Endothelial cell of umbilical vein (primary cell): ENCODE measurements at regions not wholly inside any gene's neighbourhood (a gene's known extent, or its start where the extent isn't known, plus 50 kb on each side); places are given as distances from the start of the nearest gene placed in this dataset.
A peak's percentile ranks its signal among the peaks of the same experiment; 100 is the strongest.

ENCODE experiments used
- BruUV-seq: library from RNA; stranded (reverse); fragments of 400-500 nt; replicated peaks from 2 replicates; lab custom pipeline; 2021; lab: Mats Ljungman, UMichigan
- CTCF ChIA-PET: fragments of 300-600, 350-600 bp; sonication (Branson Sonifier 250); formaldehyde crosslinking; loops from one replicate; lab custom pipeline; 2021; ENCODE audit warnings: antibody characterized with exemption, inconsistent platforms; lab: Charles Lee
- POLR2A ChIA-PET: fragments of 300-600, 350-600 bp; sonication (Branson Sonifier 250); formaldehyde crosslinking; loops from one replicate; lab custom pipeline; 2021; ENCODE audit warnings: antibody characterized with exemption, inconsistent platforms; lab: Charles Lee
- DNase-seq: peaks from one replicate; pipeline ENCODE4 v3.0.0-alpha.2; 2011; ENCODE audit warnings: low read depth, low spot score
- FAIRE-seq: peaks from 2 replicates; lab custom pipeline; 2011; peaks lifted over from hg19 to GRCh38; lab: Jason Lieb, UNC
- H2AFZ ChIP-seq: 2 replicates; pipeline ENCODE4 v1.6.0; 2012; ENCODE audit warnings: low read depth, low read length, control low read depth, inconsistent platforms
- H3K27ac ChIP-seq: 2 replicates; pipeline ENCODE4 v1.5.1; 2011; ENCODE audit warnings: low read depth, mild to moderate bottlenecking, control low read depth, low read length, moderate library complexity; ENCODE audit not compliant: insufficient read depth
- H3K27me3 ChIP-seq, 2 experiments: 2 replicates each; pipeline versions ENCODE4 v1.6.0 to v1.6.1; 2011; ENCODE audit warnings: low read length in 2 of 2, mixed read lengths in 1 of 2; ENCODE audit not compliant: control insufficient read depth in 2 of 2, insufficient read depth in 2 of 2
- H3K36me3 ChIP-seq, 2 experiments: 2 replicates in 1 of 2; 3 replicates in 1 of 2; pipeline ENCODE4 v1.5.1; 2011; ENCODE audit warnings: low read length in 2 of 2, mild to moderate bottlenecking in 1 of 2, moderate library complexity in 1 of 2; ENCODE audit not compliant: control insufficient read depth in 2 of 2, insufficient read depth in 2 of 2; ENCODE audit errors: extremely low read depth in 1 of 2
- H3K4me1 ChIP-seq: 3 replicates; pipeline ENCODE4 v1.5.1; 2011; ENCODE audit warnings: mild to moderate bottlenecking, low read length; ENCODE audit not compliant: control insufficient read depth, insufficient read depth; ENCODE audit errors: extremely low read depth
- H3K4me2 ChIP-seq: 2 replicates; pipeline ENCODE4 v1.6.1; 2011; ENCODE audit warnings: low read length, control low read depth, mixed read lengths; ENCODE audit not compliant: insufficient read depth
- H3K4me3 ChIP-seq, 3 experiments: fragments of 200-600 bp in 1 of 3; sonication (generic), shearing (Covaris generic) in 1 of 3; replicated peaks in 1 of 3; 2 replicates each; pipeline ENCODE4 v1.5.1; 2011 to 2016; ENCODE audit warnings: control low read depth in 3 of 3, low read length in 3 of 3, mild to moderate bottlenecking in 2 of 3, inconsistent platforms in 1 of 3, low read depth in 1 of 3, moderate library complexity in 1 of 3; ENCODE audit not compliant: insufficient read depth in 1 of 3
- H3K79me2 ChIP-seq: 2 replicates; pipeline ENCODE4 v1.6.0; 2012; ENCODE audit warnings: low read length, inconsistent platforms; ENCODE audit not compliant: control insufficient read depth, insufficient read depth
- H3K9ac ChIP-seq: replicated peaks from 2 replicates; pipeline ENCODE3; 2011; ENCODE audit warnings: low read length, control low read depth; ENCODE audit not compliant: insufficient read depth; ENCODE audit errors: extremely low read depth
- H3K9me1 ChIP-seq: replicated peaks from 3 replicates; pipeline ENCODE4 v1.6.0; 2011; ENCODE audit warnings: mild to moderate bottlenecking, low read length; ENCODE audit not compliant: control insufficient read depth, insufficient read depth; ENCODE audit errors: extremely low read depth
- H3K9me3 ChIP-seq: replicated peaks from 2 replicates; pipeline ENCODE4 v1.5.1; 2012; ENCODE audit warnings: low read length, inconsistent platforms; ENCODE audit not compliant: control insufficient read depth, insufficient read depth
- H4K20me1 ChIP-seq: replicated peaks from 2 replicates; pipeline ENCODE3; 2011; ENCODE audit warnings: mild to moderate bottlenecking, low read length; ENCODE audit not compliant: control insufficient read depth, insufficient read depth; ENCODE audit errors: extremely low read depth
- EZH2 ChIP-seq: IDR thresholded peaks from 2 replicates; pipeline ENCODE4 v1.6.1; 2012; ENCODE audit warnings: borderline replicate concordance, low read depth, mild to moderate bottlenecking, moderate library complexity, low read length, inconsistent platforms; ENCODE audit not compliant: severe bottlenecking
- FOS ChIP-seq: IDR thresholded peaks from 2 replicates; pipeline ENCODE4 v1.6.1; 2011; ENCODE audit warnings: mild to moderate bottlenecking, low read length, moderate library complexity, borderline replicate concordance; ENCODE audit not compliant: insufficient read depth
- GATA2 ChIP-seq: IDR thresholded peaks from 2 replicates; pipeline ENCODE4 v1.7.0; 2011; ENCODE audit warnings: low read depth, mild to moderate bottlenecking, moderate library complexity, mixed read lengths, low read length; ENCODE audit not compliant: insufficient read length, insufficient read depth
- JUN ChIP-seq: IDR thresholded peaks from 2 replicates; pipeline ENCODE4 v1.6.1; 2011; ENCODE audit warnings: borderline replicate concordance, low read depth; ENCODE audit not compliant: insufficient read length, insufficient read depth
- MYC ChIP-seq: IDR thresholded peaks from one replicate; pipeline ENCODE4 v1.6.1; 2011; ENCODE audit warnings: mild to moderate bottlenecking, low read depth, low read length
- POLR2A ChIP-seq: IDR thresholded peaks from 2 replicates; pipeline ENCODE4 v1.6.1; 2012; ENCODE audit warnings: low read depth, mild to moderate bottlenecking, control low read depth, low read length
- POLR2AphosphoS5 ChIP-seq: IDR thresholded peaks from 2 replicates; pipeline ENCODE4 v1.6.1; 2012; ENCODE audit warnings: low read depth, mild to moderate bottlenecking, control low read depth, low read length, moderate library complexity; ENCODE audit not compliant: insufficient read depth
- dilution Hi-C: fragments of 300-500 bp; cut with MboI; formaldehyde crosslinking; loops from one replicate; pipeline ENCODE4 v1.15.0; 2019; ENCODE audit warnings: low sequenced_read_pairs; ENCODE audit not compliant: extremely low pct_ligation_motif_present
- intact Hi-C: fragments of 100-400 bp; cut with micrococcal nuclease; formaldehyde crosslinking; loops from one replicate; pipeline ENCODE4 v1.10.0; 2022
- TF ChIP-seq, protein P1 (sequence below), 2 donors: IDR thresholded peaks; 1 replicate in 1 of 2; 2 replicates in 1 of 2; pipeline ENCODE4 v1.5.1; 2011; ENCODE audit warnings: low read length in 2 of 2, mild to moderate bottlenecking in 2 of 2, moderate library complexity in 2 of 2, control low read depth in 1 of 2, inconsistent platforms in 1 of 2, low read depth in 1 of 2; ENCODE audit not compliant: insufficient read depth in 1 of 2; ENCODE audit errors: extremely low read depth in 1 of 2
- TF ChIP-seq, protein P2 (sequence below): IDR thresholded peaks from 2 replicates; pipeline ENCODE4 v1.6.1; 2011; ENCODE audit not compliant: insufficient read depth, insufficient read length

DNA sequence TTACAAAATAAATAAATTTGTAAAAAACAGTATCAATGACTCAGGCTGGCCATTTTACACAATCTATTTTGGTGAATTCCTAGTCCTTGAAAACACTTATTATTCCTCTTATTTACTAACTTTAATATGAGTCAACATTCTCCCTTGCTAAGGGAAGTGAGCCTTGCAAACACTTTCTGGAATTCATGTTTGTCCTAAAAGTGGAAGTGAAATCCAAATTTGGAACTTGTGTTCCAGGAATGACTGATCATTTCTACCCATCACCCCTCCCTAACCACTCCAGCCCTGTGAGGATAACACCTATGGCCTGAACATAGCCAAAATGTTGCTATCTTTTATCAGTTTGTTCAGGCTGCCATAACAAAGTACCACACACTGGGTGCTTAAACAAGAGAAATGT is 83.1 kb downstream of the OR5AK2 start:
- no peaks in the 10 kb centered on the region for H3K27me3 ChIP-seq
- no TSS peak for BruUV-seq
- FAIRE-seq, result no peak
- H3K9ac ChIP-seq, result no peak overlapping the region
- no peaks in the 10 kb centered on the region for H3K36me3 ChIP-seq
- H3K9me3 ChIP-seq, result no peaks in the 10 kb centered on the region
- H3K4me3 ChIP-seq, result no peak overlapping the region
- TF ChIP-seq POLR2A (no peak), MYC (no peak), FOS (peak; percentile 29), EZH2 (no peak), POLR2AphosphoS5 (no peak), JUN (peak; percentile 9), GATA2 (no peak)
- TF ChIP-seq, protein P1, sequence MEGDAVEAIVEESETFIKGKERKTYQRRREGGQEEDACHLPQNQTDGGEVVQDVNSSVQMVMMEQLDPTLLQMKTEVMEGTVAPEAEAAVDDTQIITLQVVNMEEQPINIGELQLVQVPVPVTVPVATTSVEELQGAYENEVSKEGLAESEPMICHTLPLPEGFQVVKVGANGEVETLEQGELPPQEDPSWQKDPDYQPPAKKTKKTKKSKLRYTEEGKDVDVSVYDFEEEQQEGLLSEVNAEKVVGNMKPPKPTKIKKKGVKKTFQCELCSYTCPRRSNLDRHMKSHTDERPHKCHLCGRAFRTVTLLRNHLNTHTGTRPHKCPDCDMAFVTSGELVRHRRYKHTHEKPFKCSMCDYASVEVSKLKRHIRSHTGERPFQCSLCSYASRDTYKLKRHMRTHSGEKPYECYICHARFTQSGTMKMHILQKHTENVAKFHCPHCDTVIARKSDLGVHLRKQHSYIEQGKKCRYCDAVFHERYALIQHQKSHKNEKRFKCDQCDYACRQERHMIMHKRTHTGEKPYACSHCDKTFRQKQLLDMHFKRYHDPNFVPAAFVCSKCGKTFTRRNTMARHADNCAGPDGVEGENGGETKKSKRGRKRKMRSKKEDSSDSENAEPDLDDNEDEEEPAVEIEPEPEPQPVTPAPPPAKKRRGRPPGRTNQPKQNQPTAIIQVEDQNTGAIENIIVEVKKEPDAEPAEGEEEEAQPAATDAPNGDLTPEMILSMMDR (IDR thresholded peaks at IDR 0.05; ENCODE audit: extremely low read depth in 1 of 2, insufficient read depth in 1 of 2, low read depth in 1 of 2, low read length in 2 of 2), result no peak
- TF ChIP-seq, protein P2, sequence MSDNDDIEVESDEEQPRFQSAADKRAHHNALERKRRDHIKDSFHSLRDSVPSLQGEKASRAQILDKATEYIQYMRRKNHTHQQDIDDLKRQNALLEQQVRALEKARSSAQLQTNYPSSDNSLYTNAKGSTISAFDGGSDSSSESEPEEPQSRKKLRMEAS, result no peak
- DNase-seq, result peak; percentile 39
- dilution Hi-C loops, result no loop called here
- CTCF ChIA-PET, result no interaction called here
- no peaks in the 10 kb centered on the region for H4K20me1 ChIP-seq
- POLR2A ChIA-PET, result no interaction called here
- H2AFZ ChIP-seq, result peak overlapping the region; percentile 83
- no peaks in the 10 kb centered on the region for H3K9me1 ChIP-seq
- intact Hi-C loops, result no loop called here
- no peak overlapping the region for H3K4me2 ChIP-seq
- H3K27ac ChIP-seq, result peak overlapping the region; percentile 69
- peaks cover 14% of the 10 kb centered on the region for H3K4me1 ChIP-seq
- no peaks in the 10 kb centered on the region for H3K79me2 ChIP-seq
